NCI-H226 (cell line): ENCODE measurements at regions not wholly inside any gene's neighbourhood (a gene's known extent, or its start where the extent isn't known, plus 50 kb on each side); places are given as distances from the start of the nearest gene placed in this dataset.

ENCODE experiments used
- DNase-seq: peaks from one replicate; pipeline ENCODE4 v3.0.0-alpha.2; 2015

DNA sequence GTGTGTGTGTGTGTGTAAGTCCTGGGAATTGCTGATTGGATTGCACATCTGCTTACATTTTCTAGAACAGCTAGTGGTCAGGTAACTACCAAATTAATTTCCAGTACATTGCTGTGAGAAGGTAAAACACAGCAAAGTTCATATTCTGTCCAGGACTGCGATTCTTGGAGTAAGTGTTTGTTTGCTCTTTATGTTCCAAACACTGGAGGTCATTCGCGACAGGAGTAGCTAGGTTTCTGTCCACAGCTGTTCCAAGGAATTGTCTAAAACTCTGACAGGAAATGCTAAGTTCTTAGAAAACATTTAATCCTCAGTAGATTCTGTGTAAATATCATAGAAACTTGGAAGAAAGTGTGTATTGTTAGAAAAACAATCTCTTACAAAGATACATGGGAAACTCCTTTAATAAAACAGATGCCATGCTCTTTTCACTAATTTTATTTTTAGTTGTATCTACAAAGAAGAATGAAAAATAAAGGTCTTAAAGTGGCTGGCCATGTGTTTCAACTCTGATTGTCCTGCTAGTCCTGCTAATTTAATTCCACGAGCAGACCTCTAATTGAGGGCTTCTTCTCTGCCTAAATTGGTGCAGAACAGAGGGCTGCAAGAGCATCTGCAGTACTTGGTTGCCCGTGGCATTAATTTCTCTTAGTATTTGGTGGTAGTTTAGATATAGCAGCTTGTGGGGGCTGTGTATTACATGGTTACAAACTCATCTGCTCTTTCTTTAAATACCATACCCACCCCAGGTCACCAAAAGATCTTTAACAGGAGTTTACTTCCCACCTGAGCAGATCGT lies 464.5 kb downstream of the RASEF start:
- DNase-seq, result no peak

- DNase-seq, result no peak
Observed at GRCh38 chr9:82599336-82599949, 463.5 kb downstream of the RASEF start.

DNA sequence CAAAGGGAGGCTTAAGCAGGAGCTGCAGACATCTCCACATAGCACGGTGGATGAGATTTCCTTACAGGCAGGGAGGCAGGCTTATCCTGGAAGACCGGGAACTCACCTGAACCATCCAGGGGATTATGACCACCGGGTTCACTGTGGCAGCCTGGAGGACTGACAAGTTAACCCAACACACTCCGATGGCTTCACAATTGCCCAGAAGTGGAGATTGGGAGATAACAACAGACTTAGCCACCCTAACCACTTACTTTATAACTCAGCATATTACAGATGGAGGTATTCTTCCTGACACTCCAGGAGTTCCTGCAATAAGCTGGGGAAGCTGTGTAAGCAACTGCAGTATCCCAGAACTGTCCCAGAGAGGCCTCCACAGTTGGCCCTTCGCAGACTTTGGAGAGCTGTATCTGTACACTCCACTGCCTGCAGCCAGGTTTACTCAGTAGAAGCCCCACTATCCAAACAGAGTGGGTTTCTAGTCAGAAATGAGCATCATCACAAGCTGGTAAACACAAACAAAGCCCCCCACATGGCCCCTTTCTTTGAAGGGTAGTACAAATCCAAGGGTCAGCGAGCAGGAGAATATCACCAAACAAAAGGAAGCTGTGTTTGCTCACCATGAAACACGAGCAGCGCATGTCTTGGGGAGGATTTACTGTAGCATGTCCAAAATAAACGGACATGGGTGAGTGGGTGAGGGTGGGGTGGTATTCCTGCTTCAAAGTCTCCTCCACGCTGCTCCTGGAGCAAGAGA lies 462.2 kb downstream of the RASEF start:
- no peak for DNase-seq

- no peak for DNase-seq
Observed at GRCh38 chr9:82601293-82601771, 461.6 kb downstream of the RASEF start.

GRCh38 chr9:82604947-82605656 lies 457.8 kb downstream of the RASEF start:
- peak; percentile 6 for DNase-seq

DNA sequence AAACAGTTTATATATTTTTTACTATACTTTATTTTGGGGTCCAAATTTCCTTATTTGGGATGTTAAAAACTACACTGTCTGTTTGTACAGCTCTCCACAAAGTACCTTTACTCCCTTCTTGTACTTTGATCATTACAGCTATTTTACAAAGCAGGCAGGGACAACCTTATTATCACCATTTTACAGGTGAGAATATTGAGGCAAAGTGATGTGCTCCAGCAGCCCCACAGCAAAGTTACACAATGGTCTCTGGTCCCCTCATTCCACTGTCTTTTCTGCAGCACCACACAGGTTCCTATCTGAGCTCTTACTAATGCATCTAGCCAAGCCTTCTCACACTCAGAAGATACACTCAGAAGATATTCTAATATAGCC lies 457.3 kb downstream of the RASEF start:
- DNase-seq, result no peak

- no peak for DNase-seq
Observed at GRCh38 chr9:82606071-82606470, 456.9 kb downstream of the RASEF start.

DNA sequence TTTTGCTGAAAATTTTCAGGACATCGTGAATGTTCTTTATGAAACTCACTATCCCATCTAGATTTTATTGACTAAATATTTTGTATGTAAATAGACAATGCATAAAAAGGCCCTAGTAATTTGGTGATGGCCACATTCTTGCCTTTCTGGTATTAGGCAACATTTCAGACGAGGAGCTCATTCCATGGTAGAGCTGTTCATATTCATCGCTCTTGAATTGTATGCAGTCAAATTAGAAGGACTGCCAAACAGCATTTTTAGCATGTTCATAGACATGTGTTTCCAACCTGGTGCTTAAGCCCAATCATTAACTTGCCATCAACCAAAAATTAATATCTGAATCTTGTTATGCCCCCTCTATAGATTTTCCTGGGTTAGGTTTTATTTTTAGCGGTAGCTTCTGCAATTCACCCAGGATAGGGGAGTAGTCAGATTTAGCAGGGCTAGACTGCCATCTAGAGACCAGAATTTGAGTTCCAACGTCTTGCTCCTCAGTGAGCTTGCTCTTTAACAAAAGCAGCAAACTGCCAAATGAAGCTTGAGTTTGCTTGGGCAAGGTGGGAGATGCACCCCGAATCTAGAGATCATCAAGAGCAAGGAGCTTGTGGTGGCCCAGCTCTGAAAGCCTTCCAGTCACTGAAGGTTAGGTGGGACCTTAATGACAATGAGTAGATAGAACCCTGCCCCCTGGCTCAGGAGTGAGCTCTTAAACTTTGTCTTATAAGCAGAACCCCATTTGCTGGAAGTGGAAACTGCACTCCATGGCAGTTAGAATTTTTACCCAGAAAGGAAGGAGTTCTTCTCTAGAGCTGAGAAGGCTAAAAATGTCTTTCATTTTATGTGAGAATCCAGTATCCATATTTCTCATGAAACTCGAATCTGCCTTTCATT lies 456.2 kb downstream of the RASEF start:
- peak; percentile 58 for DNase-seq

- DNase-seq, result no peak
Observed at GRCh38 chr9:82608487-82608886, 454.5 kb downstream of the RASEF start.

GRCh38 chr9:82612942-82613341 lies 450.0 kb downstream of the RASEF start:
- DNase-seq, result no peak

GRCh38 chr9:82613498-82613897 lies 449.4 kb downstream of the RASEF start:
- DNase-seq, result no peak

DNA sequence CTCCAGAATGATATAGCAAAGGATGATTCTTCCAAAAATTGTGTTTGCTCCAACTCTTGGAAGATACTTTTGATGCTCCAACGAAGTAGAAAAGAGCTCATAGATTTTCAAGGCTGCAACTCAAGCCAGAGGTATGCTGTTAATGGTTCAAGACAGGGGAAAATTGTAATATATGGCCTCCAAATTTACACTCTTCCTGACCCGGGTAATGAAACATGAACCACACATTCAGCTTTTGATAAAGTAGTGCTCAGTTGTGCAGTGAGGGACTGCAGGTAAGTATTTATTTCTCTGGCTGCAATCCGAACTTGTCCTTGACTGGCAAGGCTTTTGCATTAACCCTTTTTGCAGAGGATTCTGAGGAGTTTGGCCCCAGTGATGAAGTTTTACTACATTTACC lies 446.4 kb downstream of the RASEF start:
- no peak for DNase-seq

- peak; percentile 38 for DNase-seq
Observed at GRCh38 chr9:82621447-82621846, 441.5 kb downstream of the RASEF start.

GRCh38 chr9:82637368-82637767 lies 425.6 kb downstream of the RASEF start:
- no peak for DNase-seq

- no peak for DNase-seq
Observed at GRCh38 chr9:82645600-82645999, 417.3 kb downstream of the RASEF start.

GRCh38 chr9:82650368-82650767 lies 412.6 kb downstream of the RASEF start:
- DNase-seq, result no peak

DNA sequence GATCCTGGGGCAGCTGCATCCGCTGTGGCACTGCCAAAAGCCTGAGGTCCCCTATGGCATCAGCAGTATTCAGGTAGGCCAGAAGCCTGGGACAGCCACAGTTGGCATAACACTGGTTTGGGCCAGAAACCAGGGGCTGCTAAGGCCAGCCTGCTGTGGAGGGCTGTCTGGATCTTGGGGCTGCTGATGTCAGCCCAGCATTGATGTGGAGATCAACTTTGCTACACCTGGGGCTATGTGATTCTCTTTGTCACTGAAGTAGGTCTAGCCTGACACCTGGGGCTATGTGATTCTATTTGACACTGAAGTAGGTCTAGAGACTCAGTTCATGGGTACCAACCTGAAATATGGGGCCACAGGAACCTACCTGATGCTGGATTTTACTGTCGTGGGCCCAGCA lies 411.5 kb downstream of the RASEF start:
- no peak for DNase-seq

- DNase-seq, result no peak
Observed at GRCh38 chr9:82665324-82665723, 397.6 kb downstream of the RASEF start.

GRCh38 chr9:82668689-82669199 lies 394.2 kb downstream of the RASEF start:
- no peak for DNase-seq

GRCh38 chr9:82670000-82670399 lies 392.9 kb downstream of the RASEF start:
- no peak for DNase-seq

DNA sequence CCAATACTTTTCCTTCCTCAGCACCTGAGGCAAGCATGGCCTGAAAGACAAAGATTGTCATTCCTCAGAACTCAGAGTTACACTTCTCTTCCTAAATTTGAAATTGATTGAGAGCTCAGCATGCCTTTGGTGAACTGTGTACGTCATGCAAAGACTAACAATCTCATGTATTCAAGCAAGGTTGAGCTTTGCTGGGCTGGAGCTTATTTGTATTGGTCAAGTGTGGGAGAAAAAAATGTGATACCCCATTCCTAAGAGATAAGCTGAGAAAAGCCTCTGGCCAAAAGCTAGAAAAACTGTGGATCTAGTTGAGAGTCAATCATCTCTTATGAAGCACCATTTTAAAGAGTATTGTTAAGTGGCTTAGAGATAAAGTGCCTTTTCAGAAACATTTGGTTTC lies 392.2 kb downstream of the RASEF start:
- DNase-seq, result peak; percentile 3

- DNase-seq, result no peak
Observed at GRCh38 chr9:82673201-82673600, 389.7 kb downstream of the RASEF start.
